Coronary artery (tissue), 2 donors: ENCODE measurements at regions not wholly inside any gene's neighbourhood (a gene's known extent, or its start where the extent isn't known, plus 50 kb on each side); places are given as distances from the start of the nearest gene placed in this dataset.
"Not testable (repeated sequence)": the region's sequence is repeated elsewhere in the genome, so short reads cannot be mapped to it uniquely, and the experiment has no call there.

Experiments
- DNase-seq: peaks from one replicate; pipeline ENCODE4 v3.0.0-alpha.2; 2017; ENCODE audit warnings: low spot score
- H3K27ac ChIP-seq, 2 donors: fragments of 200-600 bp; sonication (generic); one replicate each; pipeline ENCODE4 v1.5.1; 2016 to 2019
- H3K4me3 ChIP-seq: fragments of 200-600 bp; sonication (generic); 2 replicates; pipeline ENCODE4 v1.5.1; 2016; ENCODE audit warnings: mild to moderate bottlenecking, moderate library complexity
- CTCF ChIP-seq: fragments of 200-600 bp; sonication (generic); IDR thresholded peaks from one replicate; pipeline ENCODE4 v1.5.1; 2019; ENCODE audit warnings: antibody characterized with exemption

- Histone ChIP-seq H3K4me3 (no peak overlapping the region), H3K27ac (no peak overlapping the region)
- no peak for TF ChIP-seq CTCF
- DNase-seq = no peak
Observed at GRCh38 chr4:188396037-188396436, 256.8 kb downstream of the TRIML1 start.

DNA sequence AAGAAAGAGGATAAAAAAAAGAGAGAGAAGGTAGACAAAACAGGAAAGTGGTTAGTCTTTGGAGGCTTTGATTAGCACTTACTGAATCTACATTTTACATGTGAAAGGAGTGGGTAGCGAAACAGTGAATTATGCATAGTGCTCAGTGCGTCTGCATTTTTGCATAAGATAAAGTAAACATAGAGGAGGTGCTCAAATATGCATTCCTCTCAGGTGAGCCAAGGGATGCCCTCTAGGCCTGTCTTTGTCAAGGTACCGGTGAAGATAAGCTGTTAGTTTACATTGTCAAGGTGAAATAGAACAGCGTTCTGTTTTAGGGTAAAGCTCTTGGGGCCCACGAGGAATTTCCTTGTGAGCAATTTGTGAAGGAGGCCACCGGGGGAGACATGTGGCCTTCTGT, 260.6 kb downstream of the TRIML1 start:
- DNase-seq = no peak
- no peak for TF ChIP-seq CTCF
- no peak overlapping the region for H3K4me3 ChIP-seq
- no peak overlapping the region for H3K27ac ChIP-seq

DNA sequence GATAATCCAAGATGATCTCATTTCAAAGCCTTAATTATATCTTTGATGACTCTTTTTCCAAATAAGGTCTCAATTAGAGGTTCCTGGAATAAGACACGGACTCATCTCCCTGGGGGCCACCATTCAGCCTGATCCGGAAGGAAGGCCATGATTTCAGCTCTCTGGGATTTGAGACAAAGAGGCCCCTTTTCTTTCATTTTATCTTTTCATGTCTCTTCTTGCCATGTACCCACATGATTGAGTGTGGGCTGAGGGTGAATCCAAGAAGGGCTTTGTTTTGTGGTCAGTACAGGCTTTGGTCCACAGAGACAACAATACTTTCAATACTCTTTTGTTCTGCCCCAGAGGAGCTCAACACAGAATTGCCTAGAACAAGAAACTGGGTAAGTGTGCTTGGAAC, 261.2 kb downstream of the TRIML1 start:
- no peak for TF ChIP-seq CTCF
- H3K4me3 ChIP-seq = no peak overlapping the region
- no peak overlapping the region for H3K27ac ChIP-seq
- DNase-seq = no peak

GRCh38 chr4:188403272-188403671, 264.0 kb downstream of the TRIML1 start:
- TF ChIP-seq CTCF = no peak
- no peak for DNase-seq
- Histone ChIP-seq H3K4me3 (no peak overlapping the region), H3K27ac (no peak overlapping the region)

- not testable (repeated sequence) for DNase-seq, H3K4me3 ChIP-seq, H3K27ac ChIP-seq
Observed at GRCh38 chr4:188405071-188405835, 266.0 kb downstream of the TRIML1 start.

DNA sequence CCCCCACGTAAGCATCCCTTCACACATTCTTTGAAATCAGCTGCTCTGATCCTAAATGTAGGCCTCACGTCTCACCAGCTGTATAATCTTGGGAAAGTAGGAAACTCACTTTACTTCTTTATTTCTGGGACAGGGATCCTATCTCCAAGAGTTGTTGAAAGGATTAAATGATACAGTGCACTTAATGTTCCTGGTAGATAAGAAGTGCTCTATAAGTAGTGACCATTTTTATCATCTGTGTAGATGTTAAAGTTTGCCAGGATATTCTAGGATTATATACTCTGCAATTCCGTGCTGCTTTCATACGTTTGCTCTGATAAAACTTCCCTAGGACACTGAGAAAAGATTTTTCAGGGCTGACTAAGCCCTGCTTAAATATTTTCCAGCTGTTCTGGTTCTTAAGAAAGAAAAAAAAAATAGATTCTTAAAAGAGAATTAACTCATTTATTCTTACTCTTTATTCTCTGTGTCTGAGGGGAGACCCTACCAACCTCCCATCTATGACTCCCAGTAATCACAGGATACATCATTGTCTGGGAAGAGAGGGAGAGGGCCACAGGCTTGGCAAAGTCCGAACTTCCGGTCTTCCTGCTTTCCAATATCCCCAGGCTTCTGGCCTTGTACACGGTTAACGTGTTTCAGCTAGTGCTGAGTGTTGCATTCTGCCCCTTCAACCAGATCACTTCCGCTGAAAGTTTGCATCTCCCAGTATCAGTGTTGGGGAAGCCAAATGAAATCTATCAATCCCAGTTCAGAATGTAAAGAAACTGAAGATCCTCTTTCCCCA, 269.2 kb downstream of the TRIML1 start:
- no peak for DNase-seq
- Histone ChIP-seq H3K27ac (peak overlapping the region; percentile 37 to 42), H3K4me3 (no peak overlapping the region)
- no peak for TF ChIP-seq CTCF

GRCh38 chr4:188409851-188410250, 270.6 kb downstream of the TRIML1 start:
- TF ChIP-seq CTCF = no peak
- no peak for DNase-seq
- no peak overlapping the region for H3K4me3 ChIP-seq
- H3K27ac ChIP-seq = no peak overlapping the region
